ENCODE measurements at regions not wholly inside any gene's neighbourhood (a gene's known extent, or its start where the extent isn't known, plus 50 kb on each side); places are given as distances from the start of the nearest gene placed in this dataset.

DNA sequence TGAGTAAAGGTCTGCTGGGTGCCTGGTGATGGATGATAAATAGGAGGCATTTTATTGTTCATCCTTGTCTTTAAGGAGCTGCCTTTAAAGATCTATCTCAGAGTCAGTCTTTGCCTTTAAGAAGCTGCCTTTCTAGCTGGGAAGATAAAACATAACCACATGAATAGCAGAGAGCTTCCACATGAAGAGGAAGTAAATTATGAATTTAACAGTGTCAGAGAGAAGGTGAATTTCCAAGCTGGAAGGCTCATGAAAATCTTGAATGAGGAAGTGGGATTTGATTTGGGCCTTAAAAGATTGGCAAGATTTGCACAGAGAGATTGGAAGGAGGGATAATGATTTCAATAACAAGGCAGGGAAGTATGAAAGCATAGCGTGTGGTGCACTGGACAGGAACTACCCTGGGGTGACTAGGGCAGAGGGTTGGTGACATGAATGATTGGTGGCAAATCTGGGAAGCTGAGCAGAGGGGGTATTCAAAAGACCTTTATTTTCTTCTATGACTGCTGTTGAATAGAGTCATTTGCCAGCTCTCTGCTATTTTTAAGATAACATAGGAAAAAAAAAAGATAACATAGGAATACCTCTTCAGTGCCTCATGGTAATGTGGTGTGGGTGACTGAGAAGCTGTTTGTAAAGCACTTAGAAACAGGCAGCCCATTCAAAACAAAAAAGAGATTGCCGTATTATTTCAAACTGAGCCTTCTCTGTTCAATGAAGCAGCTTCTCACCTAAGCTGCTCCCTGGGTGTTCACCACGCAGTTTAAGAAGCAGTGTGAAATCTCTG lies 591.6 kb downstream of the PKHD1 start:
- TF ChIP-seq EZH2 (IDR thresholded peaks at IDR 0.05) (no peak), POLR2AphosphoS5 (IDR thresholded peaks at IDR 0.05; ENCODE audit: borderline replicate concordance, low read depth, low read length) (no peak)
